ENCODE measurements at regions not wholly inside any gene's neighbourhood (a gene's known extent, or its start where the extent isn't known, plus 50 kb on each side); places are given as distances from the start of the nearest gene placed in this dataset.
A peak's percentile ranks its signal among the peaks of the same experiment; 100 is the strongest.

GRCh38 chr1:100622966-100623762 lies 85.2 kb downstream of the GPR88 start:
- no peak for TF ChIP-seq CTCF (IDR thresholded peaks at IDR 0.05)
- Histone ChIP-seq H3K4me1 (peaks cover 0 to 21% (median 7%) of the 10 kb centered on the region in 4 donors), H3K27me3 (no peaks in the 10 kb centered on the region), H3K4me3 (no peak overlapping the region), H3K36me3 (no peaks in the 10 kb centered on the region), H3K27ac (peak overlapping the region in 1 of 2 donors; percentile 24), H3K9me3 (no peaks in the 10 kb centered on the region)
- no peak for DNase-seq
- intact Hi-C loops (cut with DNase I; ENCODE audit: low total_unique reads) = no loop called here

GRCh38 chr1:100624886-100625610 lies 87.1 kb downstream of the GPR88 start:
- intact Hi-C loops (cut with DNase I; ENCODE audit: low total_unique reads) = no loop called here
- Histone ChIP-seq H3K9me3 (no peaks in the 10 kb centered on the region), H3K4me3 (no peak overlapping the region), H3K36me3 (no peaks in the 10 kb centered on the region), H3K4me1 (peaks cover 0 to 36% (median 11%) of the 10 kb centered on the region in 4 donors), H3K27ac (no peak overlapping the region), H3K27me3 (no peaks in the 10 kb centered on the region)
- DNase-seq = no peak
- no peak for TF ChIP-seq CTCF (IDR thresholded peaks at IDR 0.05)

- Histone ChIP-seq H3K27me3 (no peaks in the 10 kb centered on the region), H3K4me1 (peaks cover 0 to 36% (median 11%) of the 10 kb centered on the region in 4 donors), H3K36me3 (no peaks in the 10 kb centered on the region), H3K27ac (no peak overlapping the region), H3K9me3 (no peaks in the 10 kb centered on the region), H3K4me3 (no peak overlapping the region)
- no peak for TF ChIP-seq CTCF (IDR thresholded peaks at IDR 0.05)
- DNase-seq = no peak
- intact Hi-C loops (cut with DNase I; ENCODE audit: low total_unique reads) = no loop called here
These were observed 88.5 kb downstream of the GPR88 start for GRCh38 chr1:100626397-100626796.

GRCh38 chr1:100627054-100627716 lies 89.2 kb downstream of the GPR88 start:
- Histone ChIP-seq H3K4me1 (peaks cover 0 to 36% (median 9%) of the 10 kb centered on the region in 4 donors), H3K27ac (peak overlapping the region in 1 of 2 donors; percentile 1), H3K4me3 (no peak overlapping the region), H3K36me3 (no peaks in the 10 kb centered on the region), H3K27me3 (no peaks in the 10 kb centered on the region), H3K9me3 (no peaks in the 10 kb centered on the region)
- intact Hi-C loops (cut with DNase I; ENCODE audit: low total_unique reads) = no loop called here
- TF ChIP-seq CTCF (IDR thresholded peaks at IDR 0.05) = no peak
- no peak for DNase-seq

GRCh38 chr1:100627936-100628335 lies 90.0 kb downstream of the GPR88 start:
- TF ChIP-seq CTCF (IDR thresholded peaks at IDR 0.05) = no peak
- Histone ChIP-seq H3K36me3 (no peaks in the 10 kb centered on the region), H3K27ac (peak overlapping the region in 1 of 2 donors; percentile 1), H3K4me1 (peaks cover 0 to 30% (median 6%) of the 10 kb centered on the region in 4 donors), H3K4me3 (no peak overlapping the region), H3K27me3 (no peaks in the 10 kb centered on the region), H3K9me3 (no peaks in the 10 kb centered on the region)
- no peak for DNase-seq
- intact Hi-C loops (cut with DNase I; ENCODE audit: low total_unique reads) = no loop called here

Measured in tibial artery (tissue), 4 donors.